PC-3 (cell line): ENCODE measurements at regions not wholly inside any gene's neighbourhood (a gene's known extent, or its start where the extent isn't known, plus 50 kb on each side); places are given as distances from the start of the nearest gene placed in this dataset.

Experiments used
- ATAC-seq: fragments of 200-7000 bp; cut with Tn5 transposase; 2 replicates; pipeline ENCODE4 v1.9.1; 2020; ENCODE audit warnings: mild to moderate bottlenecking, moderate library complexity
- BruUV-seq: library from RNA; stranded (reverse); fragments of 400-500 nt; replicated peaks from 2 replicates; lab custom pipeline; 2021; lab: Mats Ljungman, UMichigan
- CTCF ChIA-PET: fragments of 300-600 bp; sonication (Branson Sonifier 250); formaldehyde crosslinking; loops from one replicate; lab custom pipeline; 2022; ENCODE audit warnings: antibody characterized with exemption; lab: Charles Lee
- POLR2A ChIA-PET: fragments of 300-600 bp; sonication (Branson Sonifier 250); formaldehyde crosslinking; loops from one replicate; lab custom pipeline; 2022; ENCODE audit warnings: antibody characterized with exemption; ENCODE audit not compliant: unreplicated experiment; lab: Charles Lee
- DNase-seq: peaks from one replicate; pipeline ENCODE4 v3.0.0-alpha.2; 2015
- H2AFZ ChIP-seq: fragments of 300-600 bp; sonication (generic); 2 replicates; pipeline ENCODE4 v1.6.0; 2016; ENCODE audit warnings: antibody characterized with exemption, low read length
- H3F3A ChIP-seq: fragments of 300-600 bp; sonication (generic); one replicate; pipeline ENCODE4 v1.6.0; 2017; ENCODE audit warnings: antibody characterized with exemption, low read length, control low read depth, mild to moderate bottlenecking; ENCODE audit not compliant: unreplicated experiment
- H3K27ac ChIP-seq: fragments of 300-600 bp; sonication (generic); 2 replicates; pipeline ENCODE4 v1.5.1; 2016; ENCODE audit warnings: mild to moderate bottlenecking, low read length
- H3K27me3 ChIP-seq: fragments of 300-600 bp; sonication (generic); 2 replicates; pipeline ENCODE4 v1.6.1; 2016; ENCODE audit warnings: low read length, mixed read lengths
- H3K36me3 ChIP-seq: fragments of 300-600 bp; sonication (generic); 2 replicates; pipeline ENCODE4 v1.6.1; 2016; ENCODE audit warnings: low read depth, mixed run types, low read length, mixed read lengths
- H3K4me1 ChIP-seq: fragments of 300-600 bp; sonication (generic); 2 replicates; pipeline ENCODE4 v1.5.1; 2016; ENCODE audit warnings: low read length; ENCODE audit not compliant: insufficient read depth
- H3K4me2 ChIP-seq: fragments of 300-600 bp; sonication (generic); 2 replicates; pipeline ENCODE4 v1.6.0; 2016; ENCODE audit warnings: low read length
- H3K4me3 ChIP-seq: fragments of 300-600 bp; sonication (generic); 2 replicates; pipeline ENCODE4 v1.5.1; 2016; ENCODE audit warnings: mild to moderate bottlenecking, low read length, mixed read lengths
- H3K79me2 ChIP-seq: fragments of 300-600 bp; sonication (generic); 2 replicates; pipeline ENCODE4 v1.6.1; 2017; ENCODE audit warnings: low read length, mixed read lengths
- H3K9ac ChIP-seq: fragments of 300-600 bp; sonication (generic); 2 replicates; pipeline ENCODE4 v1.6.0; 2016; ENCODE audit warnings: mild to moderate bottlenecking, low read length
- H3K9me2 ChIP-seq: fragments of 300-600 bp; sonication (generic); replicated peaks from 2 replicates; pipeline ENCODE4 v1.6.1; 2016; ENCODE audit warnings: mixed run types, low read length, mixed read lengths
- H3K9me3 ChIP-seq: fragments of 300-600 bp; sonication (generic); 2 replicates; pipeline ENCODE4 v1.6.1; 2016; ENCODE audit warnings: low read length, mixed read lengths
- H4K20me1 ChIP-seq: fragments of 300-600 bp; sonication (generic); 2 replicates; pipeline ENCODE4 v1.6.1; 2016; ENCODE audit warnings: low read length, mixed read lengths
- EZH2 ChIP-seq: fragments of 300-600 bp; sonication (generic); IDR thresholded peaks from one replicate; pipeline ENCODE4 v1.6.1; 2017; ENCODE audit warnings: antibody characterized with exemption, mild to moderate bottlenecking, low read length; ENCODE audit not compliant: unreplicated experiment
- EZH2phosphoT487 ChIP-seq: fragments of 300-600 bp; sonication (generic); IDR thresholded peaks from 2 replicates; pipeline ENCODE4 v1.6.1; 2018; ENCODE audit warnings: mild to moderate bottlenecking, antibody characterized with exemption, low read length, borderline replicate concordance
- intact Hi-C: fragments of 100-400 bp; cut with micrococcal nuclease; formaldehyde crosslinking; loops from 2 replicates; pipeline ENCODE4 v1.9.0; 2023
- TF ChIP-seq, protein P1 (sequence below): fragments of 300-600 bp; sonication (generic); conservative IDR thresholded peaks from 2 replicates; pipeline ENCODE4 v1.5.1; 2017; ENCODE audit warnings: antibody characterized with exemption, low read depth, mild to moderate bottlenecking, low read length

DNA sequence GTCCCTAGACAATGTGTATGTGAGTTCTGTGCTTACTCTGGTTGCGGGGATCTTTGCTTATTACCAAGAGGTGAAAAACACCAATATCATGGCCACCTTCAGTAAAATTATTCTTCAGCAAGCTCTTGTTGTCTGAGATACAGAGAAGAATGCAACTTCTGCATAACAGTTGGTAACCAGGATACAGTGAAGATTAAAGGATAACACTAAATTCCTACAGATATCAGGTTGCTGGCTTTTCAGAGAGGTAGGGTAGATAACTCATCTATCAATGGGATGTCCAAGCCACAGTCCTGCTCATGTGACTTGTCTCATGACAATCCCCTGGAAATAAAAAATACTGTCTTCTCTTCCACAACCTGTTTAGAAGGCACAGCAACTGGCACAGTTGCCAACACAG lies 308.5 kb downstream of the TNS1 start:
- H3K79me2 ChIP-seq, result no peaks in the 10 kb centered on the region
- ChIA-PET CTCF (no interaction called here), POLR2A (no interaction called here)
- H3K36me3 ChIP-seq, result no peaks in the 10 kb centered on the region
- TF ChIP-seq, protein P1, sequence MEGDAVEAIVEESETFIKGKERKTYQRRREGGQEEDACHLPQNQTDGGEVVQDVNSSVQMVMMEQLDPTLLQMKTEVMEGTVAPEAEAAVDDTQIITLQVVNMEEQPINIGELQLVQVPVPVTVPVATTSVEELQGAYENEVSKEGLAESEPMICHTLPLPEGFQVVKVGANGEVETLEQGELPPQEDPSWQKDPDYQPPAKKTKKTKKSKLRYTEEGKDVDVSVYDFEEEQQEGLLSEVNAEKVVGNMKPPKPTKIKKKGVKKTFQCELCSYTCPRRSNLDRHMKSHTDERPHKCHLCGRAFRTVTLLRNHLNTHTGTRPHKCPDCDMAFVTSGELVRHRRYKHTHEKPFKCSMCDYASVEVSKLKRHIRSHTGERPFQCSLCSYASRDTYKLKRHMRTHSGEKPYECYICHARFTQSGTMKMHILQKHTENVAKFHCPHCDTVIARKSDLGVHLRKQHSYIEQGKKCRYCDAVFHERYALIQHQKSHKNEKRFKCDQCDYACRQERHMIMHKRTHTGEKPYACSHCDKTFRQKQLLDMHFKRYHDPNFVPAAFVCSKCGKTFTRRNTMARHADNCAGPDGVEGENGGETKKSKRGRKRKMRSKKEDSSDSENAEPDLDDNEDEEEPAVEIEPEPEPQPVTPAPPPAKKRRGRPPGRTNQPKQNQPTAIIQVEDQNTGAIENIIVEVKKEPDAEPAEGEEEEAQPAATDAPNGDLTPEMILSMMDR, result no peak
- no peak for DNase-seq
- no peak for ATAC-seq
- H3K4me1 ChIP-seq, result no peaks in the 10 kb centered on the region
- H3K4me2 ChIP-seq, result no peak overlapping the region
- H3F3A ChIP-seq, result no peaks in the 10 kb centered on the region
- H3K27me3 ChIP-seq, result no peaks in the 10 kb centered on the region
- no peak overlapping the region for H3K9ac ChIP-seq
- H4K20me1 ChIP-seq, result no peaks in the 10 kb centered on the region
- H3K9me3 ChIP-seq, result no peaks in the 10 kb centered on the region
- no peak overlapping the region for H2AFZ ChIP-seq
- intact Hi-C loops, result no loop called here
- no peak overlapping the region for H3K4me3 ChIP-seq
- BruUV-seq, result no TSS peak
- H3K27ac ChIP-seq, result no peak overlapping the region
- H3K9me2 ChIP-seq, result no peaks in the 10 kb centered on the region

DNA sequence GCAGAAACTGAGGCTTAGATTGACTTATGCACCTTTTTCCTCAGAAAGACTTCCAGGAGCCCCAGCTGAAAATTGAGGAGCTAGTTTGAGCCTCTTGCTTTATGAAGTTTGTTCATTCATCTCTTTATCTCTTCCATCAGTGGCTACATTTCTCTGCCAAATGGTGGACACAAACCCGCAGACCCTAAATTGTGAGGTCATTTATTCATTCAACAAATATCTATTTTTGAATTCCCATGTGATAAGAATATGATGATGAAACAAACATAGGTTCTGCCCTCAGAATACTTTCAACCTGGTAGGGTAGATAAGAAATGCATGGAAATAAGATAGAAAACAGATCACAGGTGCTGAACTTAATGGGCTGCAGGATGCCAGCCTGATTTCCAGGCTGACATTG lies 309.4 kb downstream of the TNS1 start:
- Histone ChIP-seq H3K36me3 (no peaks in the 10 kb centered on the region), H3K4me1 (no peaks in the 10 kb centered on the region), H3K4me2 (no peak overlapping the region), H4K20me1 (no peaks in the 10 kb centered on the region), H3K27me3 (no peaks in the 10 kb centered on the region), H3K27ac (no peak overlapping the region), H3K79me2 (no peaks in the 10 kb centered on the region), H3F3A (no peaks in the 10 kb centered on the region), H3K4me3 (no peak overlapping the region), H3K9me3 (no peaks in the 10 kb centered on the region), H3K9ac (no peak overlapping the region), H3K9me2 (no peaks in the 10 kb centered on the region), H2AFZ (no peak overlapping the region)
- ATAC-seq (no peak), DNase-seq (no peak)
- TF ChIP-seq EZH2 (no peak), EZH2phosphoT487 (no peak)
- TF ChIP-seq, protein P1, result no peak
- POLR2A ChIA-PET, result no interaction called here
- BruUV-seq, result no TSS peak
- intact Hi-C loops, result no loop called here
- CTCF ChIA-PET, result no interaction called here

DNA sequence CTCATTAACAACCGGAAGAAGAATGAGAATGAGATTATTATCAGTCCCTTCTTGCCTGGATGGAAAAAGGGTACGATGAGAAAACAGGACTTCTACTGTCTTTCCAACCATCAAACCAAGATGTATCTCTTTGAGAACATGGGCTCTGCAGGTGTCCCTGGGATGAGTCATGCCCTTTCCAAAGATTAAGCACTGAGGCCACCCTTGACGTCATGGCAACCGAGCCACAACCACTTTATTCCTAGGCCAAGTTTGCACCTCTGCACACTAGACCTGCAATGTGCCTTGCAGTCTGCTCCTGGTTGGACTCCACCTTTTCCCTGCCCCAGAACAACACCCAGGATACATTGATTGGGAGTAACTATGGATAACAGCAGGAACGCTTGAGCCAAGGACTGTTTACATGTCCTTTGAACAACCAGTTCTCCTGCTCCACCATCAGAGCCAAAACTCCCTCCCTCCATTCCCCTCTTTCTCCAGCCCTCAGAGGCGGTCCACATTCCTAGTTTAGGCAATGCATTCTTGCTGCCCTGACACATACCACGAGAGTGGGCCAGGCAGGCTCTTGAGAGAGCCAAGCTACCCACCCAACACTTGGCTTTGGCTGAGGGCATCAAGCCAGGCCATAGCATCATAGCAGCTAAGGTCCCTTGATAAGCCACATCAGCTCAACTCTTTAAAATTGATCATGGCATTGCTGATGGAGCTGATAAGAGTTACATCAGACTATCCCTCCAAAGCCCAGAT lies 310.7 kb downstream of the TNS1 start:
- Histone ChIP-seq H3K9me3 (no peaks in the 10 kb centered on the region), H3F3A (no peaks in the 10 kb centered on the region), H3K27me3 (no peaks in the 10 kb centered on the region; the same call in 1 of the 2 replicates), H3K4me2 (no peak overlapping the region), H3K9ac (no peak overlapping the region), H3K4me3 (no peak overlapping the region), H4K20me1 (no peaks in the 10 kb centered on the region), H3K79me2 (no peaks in the 10 kb centered on the region), H2AFZ (no peak overlapping the region), H3K9me2 (no peaks in the 10 kb centered on the region), H3K27ac (no peak overlapping the region), H3K4me1 (no peaks in the 10 kb centered on the region), H3K36me3 (no peaks in the 10 kb centered on the region)
- ATAC-seq, result no peak
- TF ChIP-seq, protein P1, result no peak
- TF ChIP-seq EZH2, result no peak
- TF ChIP-seq EZH2phosphoT487, result no peak
- BruUV-seq, result no TSS peak
- intact Hi-C loops, result no loop called here
- ChIA-PET POLR2A (no interaction called here), CTCF (no interaction called here)
- DNase-seq, result no peak
